Stimulated activated CD8-positive, alpha-beta memory T cell treated with anti-CD3 and anti-CD28 coated beads, Interleukin-4, amount 100 ng/mL, for 24 hours (primary cell): ENCODE measurements at regions not wholly inside any gene's neighbourhood (a gene's known extent, or its start where the extent isn't known, plus 50 kb on each side); places are given as distances from the start of the nearest gene placed in this dataset.
"Not testable (repeated sequence)": the region's sequence is repeated elsewhere in the genome, so short reads cannot be mapped to it uniquely, and the experiment has no call there.

Experiments
- DNase-seq: peaks from one replicate; pipeline ENCODE4 v3.0.0-alpha.2; 2020; ENCODE audit warnings: low read depth

GRCh38 chr12:119931402-119931801 lies 54.3 kb upstream of the CIT start:
- no peak for DNase-seq

- no peak for DNase-seq
These were observed 55.8 kb upstream of the CIT start for GRCh38 chr12:119932921-119933320.

DNA sequence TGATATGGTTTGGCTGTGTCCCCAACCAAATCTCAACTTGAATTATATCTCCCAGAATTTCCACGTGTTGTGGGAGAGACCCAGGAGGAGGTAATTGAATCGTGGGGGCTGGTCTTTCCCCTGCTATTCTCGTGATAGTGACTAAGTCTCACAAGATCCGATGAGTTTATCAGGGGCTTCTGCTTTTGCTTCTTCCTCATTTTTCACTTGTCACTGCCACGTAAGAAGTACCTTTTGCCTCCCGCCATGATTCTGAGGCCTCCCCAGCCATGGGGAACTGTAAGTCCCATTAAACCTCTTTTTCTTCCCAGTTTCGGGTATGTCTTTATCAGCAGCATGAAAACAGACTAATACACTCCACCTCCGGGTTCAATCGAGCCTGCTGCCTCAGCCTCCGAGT lies 54.3 kb upstream of the BICDL1 start:
- DNase-seq, result not testable (repeated sequence)

DNA sequence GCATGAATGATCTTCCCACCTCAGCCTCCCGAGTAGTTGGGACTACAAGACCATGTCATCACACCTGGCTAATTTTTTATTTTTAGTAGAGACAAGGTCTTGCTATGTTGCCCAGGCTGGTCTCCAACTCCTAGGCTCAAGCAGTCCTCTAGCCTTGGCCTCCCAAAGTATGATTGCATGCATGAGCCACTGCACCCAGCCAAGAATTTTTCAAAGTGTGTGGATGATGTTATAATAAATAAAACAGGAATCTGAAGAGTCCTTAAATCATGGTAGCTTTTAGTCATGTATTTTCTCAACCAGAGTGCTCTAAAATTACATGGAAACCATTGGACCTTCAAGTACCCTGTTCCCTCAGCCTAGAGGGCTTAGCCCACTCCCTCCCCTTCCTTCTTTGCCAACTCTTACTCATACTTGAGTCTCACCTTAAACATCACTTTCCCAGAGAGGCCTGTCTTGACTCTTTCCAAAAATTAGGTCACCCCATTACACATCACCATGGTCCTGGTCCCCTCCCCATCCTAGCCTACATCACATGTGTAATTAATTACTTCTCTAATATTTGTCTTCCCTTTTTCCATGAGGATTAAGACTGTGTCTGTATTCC lies 52.2 kb upstream of the BICDL1 start:
- no peak for DNase-seq

DNA sequence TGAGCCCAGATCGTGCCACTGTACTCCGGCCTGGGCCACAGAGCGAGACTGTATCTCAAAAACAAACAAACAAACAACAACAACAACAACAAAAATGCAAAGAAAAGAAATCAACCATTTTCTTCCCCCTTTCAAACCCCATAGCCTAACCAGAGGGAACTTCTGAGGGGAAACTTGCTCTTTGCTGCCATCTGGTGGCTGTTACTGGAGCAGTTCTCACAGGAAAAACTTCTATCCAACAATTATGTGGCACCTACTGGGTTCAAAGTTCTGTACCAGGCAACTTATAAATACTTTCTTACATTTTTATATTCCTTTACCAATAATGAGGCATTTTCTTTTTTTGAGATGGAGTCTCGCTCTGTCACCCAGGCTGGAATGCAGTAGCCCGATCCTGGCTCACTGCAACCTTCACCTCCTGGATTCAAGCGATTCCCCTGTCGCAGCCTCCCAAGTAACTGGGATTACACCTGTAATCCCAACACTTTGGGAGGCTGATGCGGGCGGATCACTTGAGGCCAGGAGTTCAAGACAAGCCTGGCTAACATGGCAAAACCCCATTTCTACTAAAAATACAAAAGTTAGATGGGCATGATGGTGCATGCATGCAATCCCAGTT lies 50.9 kb upstream of the BICDL1 start:
- peak; percentile 45 for DNase-seq
